ENCODE measurements at regions not wholly inside any gene's neighbourhood (a gene's known extent, or its start where the extent isn't known, plus 50 kb on each side); places are given as distances from the start of the nearest gene placed in this dataset.
"Not testable (repeated sequence)": the region's sequence is repeated elsewhere in the genome, so short reads cannot be mapped to it uniquely, and the experiment has no call there.

DNA sequence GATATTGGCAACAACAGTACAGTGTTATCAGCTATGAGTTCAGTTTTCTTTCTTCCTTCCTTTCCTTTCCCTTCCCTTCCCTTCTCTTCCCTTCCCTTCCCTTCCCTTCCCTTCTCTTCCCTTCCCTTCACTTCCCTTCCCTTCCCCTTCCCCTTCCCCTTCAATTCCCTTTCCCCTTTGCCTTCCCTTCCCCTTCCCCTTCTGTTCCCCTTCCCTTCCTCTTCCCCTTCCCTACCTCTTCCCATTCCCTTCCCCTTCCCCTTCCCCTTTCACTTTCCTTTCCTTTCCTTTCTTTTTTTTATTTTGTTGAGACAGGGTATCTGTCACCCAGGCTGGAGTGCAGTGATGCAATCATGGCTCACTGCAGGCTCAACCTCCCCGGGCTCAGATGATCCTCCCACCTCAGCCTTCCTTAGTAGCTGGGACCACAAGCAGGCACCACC, 72.3 kb upstream of the CAPZB start:
- TF ChIP-seq, protein P1, sequence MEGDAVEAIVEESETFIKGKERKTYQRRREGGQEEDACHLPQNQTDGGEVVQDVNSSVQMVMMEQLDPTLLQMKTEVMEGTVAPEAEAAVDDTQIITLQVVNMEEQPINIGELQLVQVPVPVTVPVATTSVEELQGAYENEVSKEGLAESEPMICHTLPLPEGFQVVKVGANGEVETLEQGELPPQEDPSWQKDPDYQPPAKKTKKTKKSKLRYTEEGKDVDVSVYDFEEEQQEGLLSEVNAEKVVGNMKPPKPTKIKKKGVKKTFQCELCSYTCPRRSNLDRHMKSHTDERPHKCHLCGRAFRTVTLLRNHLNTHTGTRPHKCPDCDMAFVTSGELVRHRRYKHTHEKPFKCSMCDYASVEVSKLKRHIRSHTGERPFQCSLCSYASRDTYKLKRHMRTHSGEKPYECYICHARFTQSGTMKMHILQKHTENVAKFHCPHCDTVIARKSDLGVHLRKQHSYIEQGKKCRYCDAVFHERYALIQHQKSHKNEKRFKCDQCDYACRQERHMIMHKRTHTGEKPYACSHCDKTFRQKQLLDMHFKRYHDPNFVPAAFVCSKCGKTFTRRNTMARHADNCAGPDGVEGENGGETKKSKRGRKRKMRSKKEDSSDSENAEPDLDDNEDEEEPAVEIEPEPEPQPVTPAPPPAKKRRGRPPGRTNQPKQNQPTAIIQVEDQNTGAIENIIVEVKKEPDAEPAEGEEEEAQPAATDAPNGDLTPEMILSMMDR (IDR thresholded peaks at IDR 0.05; ENCODE audit: low read depth, low read length) = no peak
- DNase-seq (ENCODE audit: low read depth, low spot score) = no peak
- H3K4me3 ChIP-seq (ENCODE audit: low read depth, low read length) = no peak overlapping the region
- in situ Hi-C loops (cut with HindIII; ENCODE audit: low sequenced_read_pairs) = no loop called here

- TF ChIP-seq, protein P1 (IDR thresholded peaks at IDR 0.05; ENCODE audit: low read depth, low read length) = no peak
- no peak for DNase-seq (ENCODE audit: low read depth, low spot score)
- H3K4me3 ChIP-seq (ENCODE audit: low read depth, low read length) = no peak overlapping the region
- in situ Hi-C loops (cut with HindIII; ENCODE audit: low sequenced_read_pairs) = no loop called here
These were observed 68.8 kb upstream of the CAPZB start for GRCh38 chr1:19554090-19554489.

DNA sequence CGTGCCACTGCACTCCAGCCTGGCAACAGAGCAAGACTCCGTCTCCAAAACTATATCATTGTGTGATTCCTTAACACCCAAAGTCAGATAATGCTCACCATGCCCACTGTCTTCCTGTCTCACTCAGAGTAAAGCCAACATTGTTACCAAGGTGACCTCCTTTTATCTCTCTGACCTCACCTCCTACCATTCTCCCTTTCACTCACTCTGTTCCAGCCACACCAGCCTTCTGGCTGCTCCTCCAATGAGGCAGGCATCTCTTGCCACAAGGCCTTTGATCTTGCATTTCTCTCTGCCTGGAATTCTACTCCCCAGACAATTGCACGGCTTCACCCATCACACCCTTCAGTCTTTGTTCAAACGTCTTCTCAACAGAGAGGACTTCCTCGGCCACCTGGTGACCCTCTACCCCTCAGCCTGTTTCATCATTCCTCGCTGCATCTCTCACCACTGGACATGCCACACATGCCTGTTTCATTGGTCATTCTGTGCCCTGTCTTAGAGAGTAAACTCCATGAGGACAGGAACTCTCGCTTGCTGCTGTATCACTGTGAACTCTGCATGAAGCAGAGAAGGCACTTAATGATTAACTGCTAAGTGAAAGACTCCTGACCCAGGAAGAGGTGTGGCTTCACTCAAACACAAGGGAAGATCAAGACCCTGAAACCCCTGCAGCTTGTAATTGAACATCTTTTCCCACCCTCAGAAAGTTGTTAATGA, 67.1 kb upstream of the CAPZB start:
- in situ Hi-C loops (cut with HindIII; ENCODE audit: low sequenced_read_pairs) = no loop called here
- TF ChIP-seq, protein P1 (IDR thresholded peaks at IDR 0.05; ENCODE audit: low read depth, low read length) = no peak
- H3K4me3 ChIP-seq (ENCODE audit: low read depth, low read length) = no peak overlapping the region
- DNase-seq (ENCODE audit: low read depth, low spot score) = no peak

GRCh38 chr1:19551837-19552236, 66.5 kb upstream of the CAPZB start:
- in situ Hi-C loops (cut with HindIII; ENCODE audit: low sequenced_read_pairs); DNase-seq (ENCODE audit: low read depth, low spot score); H3K4me3 ChIP-seq (ENCODE audit: low read depth, low read length): not testable (repeated sequence)

DNA sequence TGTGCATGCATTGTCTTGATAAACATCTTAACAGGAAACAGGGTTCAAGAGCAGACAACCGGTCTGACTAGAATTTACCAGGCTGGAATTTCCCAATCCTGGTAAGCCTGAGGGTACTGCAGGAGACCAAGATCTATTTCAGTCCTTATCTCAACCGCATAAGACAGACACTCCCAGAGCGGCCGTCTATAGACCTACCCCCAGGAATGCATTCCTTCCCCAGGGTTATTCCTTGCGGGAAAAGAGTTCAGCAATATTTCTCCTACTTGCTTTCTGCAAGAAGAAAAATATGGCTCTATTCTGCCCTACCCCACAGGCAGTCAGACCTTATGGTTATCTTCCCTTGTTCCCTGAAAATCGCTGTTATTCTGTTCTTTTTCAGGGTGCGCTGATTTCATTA, 65.1 kb upstream of the CAPZB start:
- DNase-seq (ENCODE audit: low read depth, low spot score); H3K4me3 ChIP-seq (ENCODE audit: low read depth, low read length); in situ Hi-C loops (cut with HindIII; ENCODE audit: low sequenced_read_pairs): not testable (repeated sequence)

DNA sequence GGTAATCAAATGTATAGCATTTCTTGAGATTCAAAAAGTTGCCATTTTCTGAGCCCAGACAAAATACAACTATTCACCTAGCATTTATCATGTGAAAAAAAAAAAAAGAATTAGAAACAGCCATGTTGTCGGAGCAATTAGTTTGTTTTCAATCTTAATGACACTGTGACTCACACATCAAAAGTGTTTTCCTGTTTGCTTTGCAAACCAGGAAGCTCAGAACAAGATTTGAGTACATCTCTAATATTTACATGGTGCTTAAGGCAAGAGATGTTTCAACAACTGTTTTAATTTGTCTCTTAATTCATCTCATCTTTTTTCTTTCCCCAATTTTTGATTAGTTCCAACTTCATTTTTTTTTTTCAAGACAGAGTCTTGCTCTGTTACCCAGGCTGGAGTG, 62.5 kb upstream of the CAPZB start:
- no peak overlapping the region for H3K4me3 ChIP-seq (ENCODE audit: low read depth, low read length)
- TF ChIP-seq, protein P1 (IDR thresholded peaks at IDR 0.05; ENCODE audit: low read depth, low read length) = no peak
- in situ Hi-C loops (cut with HindIII; ENCODE audit: low sequenced_read_pairs) = no loop called here
- DNase-seq (ENCODE audit: low read depth, low spot score) = no peak

DNA sequence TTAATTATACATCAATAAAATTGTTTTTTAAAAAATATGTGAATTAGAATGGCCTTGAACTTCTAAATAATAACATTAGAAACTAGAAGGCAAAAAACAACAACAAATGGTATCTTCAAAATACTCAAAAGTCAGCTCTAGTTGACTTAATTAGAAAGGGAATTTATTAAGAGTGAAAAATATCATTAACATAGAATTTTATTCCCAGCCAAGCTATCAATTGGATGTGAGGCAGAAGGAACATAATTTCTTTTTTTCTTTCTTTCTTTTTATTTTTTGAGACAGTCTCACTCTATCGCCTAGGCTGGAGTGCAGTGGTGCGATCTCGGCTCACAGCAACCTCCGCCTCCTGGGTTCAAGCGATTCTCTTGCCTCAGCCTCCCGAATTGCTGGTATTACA, 51.2 kb upstream of the CAPZB start:
- no peak overlapping the region for H3K4me3 ChIP-seq (ENCODE audit: low read depth, low read length)
- TF ChIP-seq, protein P1 (IDR thresholded peaks at IDR 0.05; ENCODE audit: low read depth, low read length) = no peak
- in situ Hi-C loops (cut with HindIII; ENCODE audit: low sequenced_read_pairs) = no loop called here
- DNase-seq (ENCODE audit: low read depth, low spot score) = no peak

DNA sequence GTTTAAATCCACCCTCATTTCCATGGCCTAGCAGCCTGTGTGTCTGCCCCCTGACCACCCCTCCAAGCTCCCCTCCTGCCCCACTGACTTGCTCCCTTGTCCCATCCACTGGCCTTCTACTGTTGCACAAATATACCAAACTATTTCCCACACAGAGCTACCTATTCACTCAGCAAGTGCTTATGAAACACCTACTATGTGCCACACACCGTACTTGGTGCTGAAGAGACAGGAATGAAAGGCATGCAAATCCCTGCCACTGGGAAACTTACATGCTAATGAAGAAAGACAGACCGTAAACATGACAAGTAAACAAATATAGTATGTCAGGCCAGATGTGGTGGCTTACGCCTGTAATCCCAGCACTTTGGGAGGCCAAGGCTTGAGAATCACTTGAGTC, 49.9 kb upstream of the CAPZB start:
- no peak overlapping the region for H3K4me3 ChIP-seq (ENCODE audit: low read depth, low read length)
- in situ Hi-C loops (cut with HindIII; ENCODE audit: low sequenced_read_pairs) = no loop called here
- DNase-seq (ENCODE audit: low read depth, low spot score) = no peak
- TF ChIP-seq, protein P1 (IDR thresholded peaks at IDR 0.05; ENCODE audit: low read depth, low read length) = no peak
